GM19351 (cell line): ENCODE measurements at regions not wholly inside any gene's neighbourhood (a gene's known extent, or its start where the extent isn't known, plus 50 kb on each side); places are given as distances from the start of the nearest gene placed in this dataset.

ENCODE experiments used
- ATAC-seq: cut with Tn5 transposase; IDR thresholded peaks from one replicate; pipeline ENCODE4 v1.9.1; 2021; ENCODE audit warnings: mild to moderate bottlenecking, moderate library complexity; ENCODE audit not compliant: unreplicated experiment

- no peak for ATAC-seq
Observed at GRCh38 chr2:217328622-217328978, 468.7 kb upstream of the TNP1 start.

DNA sequence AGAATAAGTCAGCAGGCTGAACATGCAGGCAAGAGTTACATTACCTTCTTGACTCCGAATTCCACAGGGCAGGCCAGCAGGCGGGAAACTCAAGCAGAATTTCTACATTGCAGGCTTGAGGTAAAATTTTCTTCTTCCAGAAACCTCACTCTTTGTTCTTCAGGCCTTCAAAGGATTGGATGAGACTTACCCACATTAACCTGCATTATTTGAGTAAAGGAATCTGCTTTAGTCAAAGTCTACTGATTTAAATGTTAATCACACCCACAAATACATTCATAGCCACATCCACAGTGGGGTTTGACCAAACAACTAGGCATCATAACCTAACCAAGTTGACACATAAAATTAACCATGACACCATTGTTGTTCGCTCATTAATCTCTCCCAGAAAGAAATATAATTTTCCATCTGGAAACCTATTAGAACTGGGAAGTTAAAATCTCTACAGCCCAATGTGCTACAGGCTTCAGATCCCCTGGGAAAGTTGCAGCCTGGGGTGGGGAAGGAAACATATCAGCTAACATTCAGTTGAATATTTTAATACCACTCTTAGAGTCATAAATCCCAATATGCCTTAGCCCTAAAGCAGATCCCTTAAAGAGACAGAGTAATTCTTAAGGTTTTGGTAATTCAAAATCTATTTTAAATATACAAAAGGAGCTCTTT is 468.2 kb upstream of the TNP1 start:
- ATAC-seq: no peak

DNA sequence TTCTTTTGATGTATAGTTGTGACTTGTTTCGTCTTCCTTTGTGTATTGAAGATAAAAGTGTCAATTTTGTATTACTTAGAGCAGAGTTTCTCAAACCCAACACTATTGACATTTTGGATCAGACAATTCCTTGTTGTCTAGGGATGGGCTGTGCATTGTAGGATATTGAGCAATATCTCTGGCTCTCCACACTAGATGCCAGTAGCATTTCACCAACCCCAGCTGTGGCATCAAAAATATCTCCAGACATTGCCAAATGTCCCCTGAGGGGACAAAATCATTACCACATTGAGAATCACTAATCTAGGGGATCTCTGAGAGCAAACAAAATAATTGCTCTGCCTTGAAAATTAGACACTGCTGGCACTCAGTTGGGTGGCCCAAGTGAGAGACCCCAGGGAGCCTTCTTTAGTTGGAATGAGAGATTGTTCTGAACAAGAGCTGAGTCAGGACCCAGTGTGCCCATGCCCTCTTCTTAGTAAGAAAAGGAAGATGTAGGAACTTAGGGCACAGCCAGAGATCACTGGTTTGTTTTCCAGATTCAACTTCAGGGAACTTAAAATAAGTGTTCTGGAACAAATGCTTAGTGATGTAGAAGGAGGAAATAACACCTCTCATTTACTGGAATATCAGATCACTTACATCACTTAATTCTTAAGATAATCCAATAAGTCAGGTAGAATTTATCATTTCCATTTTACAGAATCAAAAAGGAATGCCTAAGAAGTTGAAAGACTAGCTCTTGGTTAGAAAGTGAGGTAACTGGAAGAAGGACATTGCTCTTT is 466.6 kb upstream of the TNP1 start:
- ATAC-seq: no peak

DNA sequence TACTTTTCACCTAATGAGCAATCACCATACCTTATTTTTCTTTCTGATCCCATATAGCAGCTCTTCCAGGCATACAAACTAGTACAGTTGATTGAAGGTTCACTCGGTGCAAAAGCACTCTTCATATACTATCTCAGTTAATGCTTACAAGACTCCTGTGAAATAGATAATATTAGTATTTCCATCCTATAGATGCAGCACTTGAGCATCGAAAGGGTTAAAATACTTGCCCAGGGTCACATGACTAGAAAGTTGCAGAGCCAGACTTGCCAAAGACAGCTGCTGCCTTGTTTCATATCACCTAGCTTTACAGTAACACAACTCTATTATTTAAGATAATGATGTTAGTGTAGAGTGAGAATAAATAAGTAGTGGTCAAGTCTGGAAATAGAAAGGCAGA is 466.0 kb upstream of the TNP1 start:
- no peak for ATAC-seq

- ATAC-seq: no peak
Observed at GRCh38 chr2:217325251-217325650, 465.4 kb upstream of the TNP1 start.

- ATAC-seq: peak; percentile 76
Observed at GRCh38 chr2:217316743-217317142, 456.9 kb upstream of the TNP1 start.

GRCh38 chr2:217314021-217314460 is 454.2 kb upstream of the TNP1 start:
- ATAC-seq: no peak

DNA sequence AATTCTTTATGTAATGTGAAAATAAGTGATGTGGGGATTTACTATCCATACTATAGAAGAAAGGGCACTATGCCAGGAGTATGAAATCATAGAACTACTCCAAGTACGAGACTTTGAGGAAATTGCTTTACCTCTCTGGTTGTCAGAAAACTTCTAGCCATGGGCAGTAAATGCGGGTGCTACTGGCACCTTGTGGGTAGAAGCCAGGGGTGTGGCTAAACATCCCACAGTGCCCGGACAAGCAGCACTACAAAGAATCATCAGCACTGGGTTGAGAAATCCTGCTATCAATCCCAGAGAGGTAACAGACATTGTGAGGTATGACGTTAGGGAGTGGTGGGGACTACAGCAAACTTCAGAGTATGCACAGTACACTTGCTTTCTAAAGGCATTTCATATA is 453.5 kb upstream of the TNP1 start:
- no peak for ATAC-seq

DNA sequence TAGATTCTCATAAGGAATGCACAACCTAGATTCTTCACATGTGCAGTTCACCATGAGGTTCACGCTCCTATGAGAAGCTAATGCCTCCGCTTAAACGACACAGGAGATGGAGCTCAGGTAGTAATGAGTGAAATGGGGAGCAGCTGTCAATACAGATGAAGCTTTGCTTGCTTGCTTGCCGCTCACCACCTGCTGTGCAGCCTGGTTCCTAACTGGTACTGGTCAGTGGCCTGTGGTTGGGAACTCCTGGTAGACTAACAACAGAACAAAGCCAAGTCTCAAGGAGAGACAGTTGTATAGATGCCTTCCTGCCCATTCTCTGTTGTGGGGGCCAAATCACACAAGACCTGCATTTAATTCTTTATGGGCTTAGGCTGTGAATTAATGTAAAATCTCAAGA is 449.2 kb upstream of the TNP1 start:
- ATAC-seq: no peak

GRCh38 chr2:217307023-217307422 is 447.2 kb upstream of the TNP1 start:
- no peak for ATAC-seq

DNA sequence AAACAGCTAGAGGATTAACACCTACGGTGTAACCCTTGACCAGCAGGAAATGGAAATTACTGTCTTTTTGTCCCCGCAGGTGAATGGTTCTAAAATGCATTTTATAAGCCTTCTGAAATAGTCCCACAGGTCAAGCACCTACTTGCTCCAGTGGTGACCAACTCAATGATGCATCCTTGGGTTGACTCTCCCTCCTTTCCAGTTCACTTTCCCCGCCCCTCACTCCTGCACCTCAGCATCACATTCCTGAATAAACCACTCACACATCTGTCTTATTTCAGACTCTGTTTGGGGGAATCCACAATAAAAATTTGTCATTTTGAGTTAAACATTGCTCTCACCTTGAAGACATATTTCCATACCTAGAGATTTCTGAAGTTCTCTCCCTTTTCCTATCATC is 446.0 kb upstream of the TNP1 start:
- ATAC-seq: no peak

- no peak for ATAC-seq
Observed at GRCh38 chr2:217304582-217304981, 444.7 kb upstream of the TNP1 start.

- no peak for ATAC-seq
Observed at GRCh38 chr2:217302856-217303255, 443.0 kb upstream of the TNP1 start.

- ATAC-seq: no peak
Observed at GRCh38 chr2:217301142-217301925, 441.5 kb upstream of the TNP1 start.

DNA sequence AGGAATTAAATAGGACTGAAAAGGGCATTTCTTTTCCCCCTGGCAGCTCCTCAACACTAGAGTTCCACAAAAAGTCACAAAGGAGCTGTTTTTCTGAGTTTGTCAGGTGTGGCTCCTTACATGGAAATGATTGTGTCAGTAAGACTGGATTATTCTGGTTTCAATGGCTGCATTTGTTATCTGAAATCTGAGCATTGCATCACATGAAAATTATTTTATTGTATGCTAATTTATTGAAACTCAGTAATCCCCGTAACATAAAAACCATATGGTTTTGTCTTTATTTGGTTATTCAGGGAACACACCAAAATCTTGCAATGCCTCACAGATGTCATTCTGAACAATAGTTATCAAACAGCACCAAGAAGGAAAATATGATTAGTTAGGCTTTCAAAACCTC is 439.7 kb upstream of the TNP1 start:
- no peak for ATAC-seq

- ATAC-seq: no peak
Observed at GRCh38 chr2:217297096-217297495, 437.2 kb upstream of the TNP1 start.

GRCh38 chr2:217294818-217295217 is 435.0 kb upstream of the TNP1 start:
- ATAC-seq: no peak

DNA sequence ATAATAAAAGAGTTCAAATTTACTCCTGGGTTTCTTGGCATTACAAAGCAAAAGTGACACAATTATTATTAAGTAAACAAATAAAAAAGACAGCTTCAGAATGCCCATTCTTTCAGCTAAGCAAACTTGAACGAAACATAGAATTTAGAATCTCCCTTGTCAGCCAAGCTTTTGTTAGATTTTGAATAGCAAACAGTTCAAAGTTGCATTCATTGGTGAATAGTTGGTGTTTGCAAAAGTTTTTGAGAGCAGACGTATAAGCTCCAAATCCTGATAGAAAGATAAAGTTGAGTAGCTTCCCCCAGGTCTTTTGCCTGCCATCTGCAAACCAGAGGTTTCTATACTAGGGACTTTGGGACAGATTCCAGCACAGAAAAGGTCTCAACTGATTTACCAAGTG is 434.3 kb upstream of the TNP1 start:
- ATAC-seq: no peak

GRCh38 chr2:217293607-217294006 is 433.7 kb upstream of the TNP1 start:
- no peak for ATAC-seq

DNA sequence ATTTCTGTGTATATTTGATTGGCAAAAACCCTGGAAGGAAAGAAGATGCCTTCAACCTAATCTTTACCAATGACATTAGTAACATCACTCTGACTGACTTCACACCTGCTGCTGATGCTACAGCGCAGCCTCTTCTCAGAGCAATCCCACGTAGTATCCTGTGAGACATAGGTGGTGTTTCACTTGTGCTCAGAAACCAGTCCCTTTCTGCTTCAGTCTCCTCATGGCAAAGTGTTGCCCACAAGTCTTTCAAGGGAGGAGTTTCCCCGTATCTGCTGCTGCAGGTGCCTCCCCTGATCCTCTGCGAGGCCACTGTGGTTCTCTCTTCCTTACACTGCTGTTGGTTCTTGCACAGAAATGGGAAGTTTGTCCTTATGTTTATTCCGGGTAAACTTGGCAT is 433.2 kb upstream of the TNP1 start:
- no peak for ATAC-seq

- ATAC-seq: no peak
Observed at GRCh38 chr2:217291259-217291658, 431.4 kb upstream of the TNP1 start.

DNA sequence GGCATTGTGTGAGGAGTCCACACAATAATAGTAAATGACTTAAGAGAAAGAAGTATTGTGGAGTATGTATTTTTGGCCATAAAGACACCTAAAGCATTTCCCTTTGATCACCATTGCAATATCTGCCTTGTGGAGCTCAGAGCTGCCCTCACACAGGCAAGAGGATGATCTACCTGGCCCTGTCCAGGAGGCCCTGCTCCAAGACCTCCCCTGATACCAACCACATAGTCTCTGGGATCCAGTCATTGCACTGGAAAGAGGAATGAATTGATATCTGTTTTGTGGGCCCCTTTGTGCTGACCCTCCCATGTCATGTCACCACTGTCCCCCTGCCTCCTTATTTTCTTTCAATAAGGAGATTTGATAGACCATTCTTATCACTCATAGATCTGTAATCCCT is 430.6 kb upstream of the TNP1 start:
- ATAC-seq: no peak
